WTC11 (cell line): ENCODE measurements at regions not wholly inside any gene's neighbourhood (a gene's known extent, or its start where the extent isn't known, plus 50 kb on each side); places are given as distances from the start of the nearest gene placed in this dataset.

Experiments used
- ATAC-seq: fragments of 200-7000 bp; cut with Tn5 transposase; 2 replicates; pipeline ENCODE4 v1.10.0; 2021; ENCODE audit warnings: mild to moderate bottlenecking, moderate library complexity
- CTCF ChIA-PET: fragments of 300-600 bp; sonication (Branson Sonifier 250); formaldehyde crosslinking; loops from one replicate; lab custom pipeline; 2021; ENCODE audit warnings: antibody characterized with exemption; lab: Charles Lee
- POLR2A ChIA-PET: fragments of 350-600 bp; sonication (Branson Sonifier 250); formaldehyde crosslinking; loops from one replicate; lab custom pipeline; 2021; ENCODE audit warnings: antibody characterized with exemption; lab: Charles Lee
- DNase-seq: peaks from one replicate; pipeline ENCODE4 v3.0.0; 2021; ENCODE audit warnings: low spot score
- H3K27ac Mint-ChIP-seq: 2 replicates; pipeline ENCODE4 v1.8.0; 2021; ENCODE audit warnings: mixed read lengths
- H3K27me3 Mint-ChIP-seq: 2 replicates; pipeline ENCODE4 v1.8.0; 2021; ENCODE audit warnings: low read depth, mild to moderate bottlenecking, moderate library complexity, mixed read lengths
- H3K36me3 Mint-ChIP-seq: 2 replicates; pipeline ENCODE4 v1.8.0; 2021; ENCODE audit warnings: mixed read lengths
- H3K4me1 Mint-ChIP-seq: 2 replicates; pipeline ENCODE4 v1.8.0; 2022; ENCODE audit warnings: mixed read lengths
- H3K4me3 Mint-ChIP-seq: 2 replicates; pipeline ENCODE4 v1.8.0; 2021; ENCODE audit warnings: mild to moderate bottlenecking, moderate library complexity, mixed read lengths
- H3K9me3 Mint-ChIP-seq: 2 replicates; pipeline ENCODE4 v1.8.0; 2021; ENCODE audit warnings: mixed read lengths
- AFF4 ChIP-seq: sonication (generic); formaldehyde crosslinking; IDR thresholded peaks from 2 replicates; pipeline ENCODE4 v1.8.1; 2023; ENCODE audit warnings: mild to moderate bottlenecking, missing genetic modification reagents, borderline replicate concordance
- STAT6 ChIP-seq: sonication (generic); formaldehyde crosslinking; conservative IDR thresholded peaks from 2 replicates; pipeline ENCODE4 v1.8.1; 2023; ENCODE audit warnings: mild to moderate bottlenecking, low read depth, missing genetic modification reagents, moderate library complexity
- TCF7 ChIP-seq: sonication (generic); formaldehyde crosslinking; IDR thresholded peaks from 2 replicates; pipeline ENCODE4 v1.8.0; 2022; ENCODE audit warnings: mild to moderate bottlenecking, low read depth, missing genetic modification reagents, moderate library complexity
- ZMAT4 ChIP-seq: fragments of 250-450 bp; sonication (Bioruptor Pico); IDR thresholded peaks from 2 replicates; pipeline ENCODE4 v1.9.0; 2021; ENCODE audit warnings: mild to moderate bottlenecking
- ZNF121 ChIP-seq: sonication (generic); formaldehyde crosslinking; IDR thresholded peaks from 2 replicates; pipeline ENCODE4 v1.8.0; 2023; ENCODE audit warnings: missing genetic modification reagents
- ZNF219 ChIP-seq: sonication (generic); formaldehyde crosslinking; IDR thresholded peaks from 2 replicates; pipeline ENCODE4 v1.8.0; 2023; ENCODE audit warnings: missing genetic modification reagents, mild to moderate bottlenecking, borderline replicate concordance
- ZNF423 ChIP-seq: fragments of 250-450 bp; sonication (Bioruptor Pico); IDR thresholded peaks from 2 replicates; pipeline ENCODE4 v2.1.2; 2022; ENCODE audit warnings: mild to moderate bottlenecking, moderate library complexity
- ZNF512 ChIP-seq: sonication (generic); formaldehyde crosslinking; IDR thresholded peaks from 2 replicates; pipeline ENCODE4 v1.8.1; 2022; ENCODE audit warnings: missing genetic modification reagents, borderline replicate concordance

GRCh38 chr7:43011879-43012278, 79.7 kb downstream of the MRPL32 start (continued):
- TF ChIP-seq ZNF512 (CRISPR knock-in tag) (no peak), ZNF423 (CRISPR knock-in tag) (no peak), ZNF219 (CRISPR knock-in tag) (no peak), STAT6 (CRISPR knock-in tag) (no peak), AFF4 (no peak)

- ATAC-seq: no peak
- ChIA-PET CTCF (interaction anchor here (0.8 kb wide), 1 partner anchor 94 kb away, joined by 4 read pairs; no protein-coding TSS in a partner anchor), POLR2A (no interaction called here)
- 0 out of 2 replicates have a peak, but pooled peaks cover 3% of the 10 kb centered on the region for H3K36me3 Mint-ChIP-seq
- DNase-seq: no peak
- H3K27me3 Mint-ChIP-seq: no peaks in the 10 kb centered on the region; the same call in 1 of the 2 replicates
- H3K27ac Mint-ChIP-seq: no peak overlapping the region
- H3K4me1 Mint-ChIP-seq: peaks cover 9% of the 10 kb centered on the region; the same call in 1 of the 2 replicates
- peaks cover 10% of the 10 kb centered on the region for H3K9me3 Mint-ChIP-seq
- H3K4me3 Mint-ChIP-seq: no peak overlapping the region
- TF ChIP-seq AFF4: no peak
- TF ChIP-seq TCF7 (CRISPR knock-in tag): no peak
- no peak for TF ChIP-seq ZNF121 (CRISPR knock-in tag)
Observed at GRCh38 chr7:43014406-43014805, 82.2 kb downstream of the MRPL32 start.

GRCh38 chr7:43015301-43015700, 83.1 kb downstream of the MRPL32 start:
- Mint-ChIP-seq H3K27me3 (no peaks in the 10 kb centered on the region; the same call in 1 of the 2 replicates), H3K4me3 (no peak overlapping the region), H3K9me3 (peaks cover 10% of the 10 kb centered on the region), H3K4me1 (peaks cover 8% of the 10 kb centered on the region; the same call in 1 of the 2 replicates), H3K36me3 (0 out of 2 replicates have a peak, but pooled peaks cover 3% of the 10 kb centered on the region), H3K27ac (no peak overlapping the region)
- POLR2A ChIA-PET: interaction anchor here (0.7 kb wide), 1 partner anchor 33 kb away, joined by 4 read pairs; no protein-coding TSS in a partner anchor
- DNase-seq (no peak), ATAC-seq (no peak)
- TF ChIP-seq ZMAT4 (CRISPR knock-in tag): no peak
- CTCF ChIA-PET: no interaction called here
